Ovary (tissue), 3 donors: ENCODE measurements at regions not wholly inside any gene's neighbourhood (a gene's known extent, or its start where the extent isn't known, plus 50 kb on each side); places are given as distances from the start of the nearest gene placed in this dataset.

Source experiments
- CTCF ChIP-seq, 3 donors: fragments of 450-650 bp in 2 of 3; fragments of 200-600 bp in 1 of 3; IDR thresholded peaks; one replicate each; pipeline versions ENCODE4 v1.5.1 to v1.8.0; 2016 to 2022; ENCODE audit warnings: antibody characterized with exemption in 3 of 3, mild to moderate bottlenecking in 1 of 3
- EP300 ChIP-seq: sonication (generic); formaldehyde crosslinking; IDR thresholded peaks from one replicate; pipeline ENCODE4 v1.6.1; 2017; ENCODE audit warnings: antibody characterized with exemption
- POLR2A ChIP-seq: fragments of 450-650 bp; IDR thresholded peaks from one replicate; pipeline ENCODE4 v1.6.1; 2017; ENCODE audit warnings: antibody characterized with exemption, mild to moderate bottlenecking, moderate library complexity
- donor health status: DM: no; HTN: no; CAD: no.

DNA sequence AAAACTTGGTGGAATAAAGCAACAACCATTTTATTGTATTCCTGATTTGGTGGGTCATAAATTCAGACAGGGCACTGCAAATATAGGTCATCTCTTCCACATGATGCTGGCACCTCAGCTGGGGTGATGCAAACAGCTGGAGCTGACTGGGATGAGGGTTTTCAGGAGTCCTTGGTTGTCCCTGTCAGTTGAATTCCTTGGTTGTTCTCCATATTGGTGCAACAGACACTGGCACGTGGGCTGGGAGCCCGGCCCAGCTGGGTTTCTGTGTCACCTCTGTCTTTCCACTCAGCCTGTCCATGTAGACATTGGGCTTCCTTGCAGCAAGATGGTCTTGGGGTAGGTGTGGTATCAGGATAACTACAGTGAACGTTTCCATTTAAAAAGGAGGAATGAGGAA, 518.0 kb upstream of the MEF2C start:
- TF ChIP-seq POLR2A (no peak), CTCF (IDR thresholded peaks at IDR 0.05) (no peak), EP300 (no peak)
